Caco-2 (cell line): ENCODE measurements at regions not wholly inside any gene's neighbourhood (a gene's known extent, or its start where the extent isn't known, plus 50 kb on each side); places are given as distances from the start of the nearest gene placed in this dataset.

Source experiments
- BruUV-seq: library from RNA; stranded (reverse); fragments of 400-500 nt; replicated peaks from 2 replicates; lab custom pipeline; 2021; lab: Mats Ljungman, UMichigan
- CTCF ChIA-PET: fragments of 300-600 bp; sonication (Branson Sonifier 250); formaldehyde crosslinking; loops from one replicate; lab custom pipeline; 2022; ENCODE audit warnings: antibody characterized with exemption; lab: Charles Lee
- POLR2A ChIA-PET: fragments of 300-600 bp; sonication (Branson Sonifier 250); formaldehyde crosslinking; loops from one replicate; lab custom pipeline; 2022; ENCODE audit warnings: antibody characterized with exemption; lab: Charles Lee
- DNase-seq, 2 experiments: peaks; one replicate each; pipeline versions ENCODE4 v3.0.0 to v3.0.0-alpha.2; 2020 to 2022
- H3K27me3 ChIP-seq: replicated peaks from 2 replicates; pipeline ENCODE4 v1.6.0; 2011; ENCODE audit warnings: low read length; ENCODE audit not compliant: control insufficient read depth, insufficient read depth
- H3K36me3 ChIP-seq: 2 replicates; pipeline ENCODE4 v1.5.1; 2011; ENCODE audit warnings: low read length; ENCODE audit not compliant: control insufficient read depth, insufficient read depth
- H3K4me1 ChIP-seq: fragments of 250-450 bp; sonication (Bioruptor Pico); 2 replicates; pipeline ENCODE4 v1.5.1; 2020; ENCODE audit warnings: mild to moderate bottlenecking
- H3K4me3 ChIP-seq: 2 replicates; pipeline ENCODE4 v1.5.1; 2011; ENCODE audit warnings: low read depth, mild to moderate bottlenecking, control low read depth, low read length
- H3K9me3 ChIP-seq: fragments of 250-450 bp; sonication (Bioruptor Pico); 2 replicates; pipeline ENCODE4 v1.5.1; 2020; ENCODE audit warnings: mild to moderate bottlenecking, moderate library complexity
- H3K27ac Mint-ChIP-seq: one replicate; pipeline ENCODE4 v1.8.0; 2022; ENCODE audit warnings: mixed read lengths; ENCODE audit not compliant: unreplicated experiment
- H3K27me3 Mint-ChIP-seq: one replicate; pipeline ENCODE4 v1.8.0; 2022; ENCODE audit warnings: mixed read lengths; ENCODE audit not compliant: insufficient read depth, unreplicated experiment
- H3K36me3 Mint-ChIP-seq: one replicate; pipeline ENCODE4 v1.8.0; 2022; ENCODE audit warnings: mild to moderate bottlenecking, mixed read lengths; ENCODE audit not compliant: insufficient read depth, unreplicated experiment
- H3K4me1 Mint-ChIP-seq: one replicate; pipeline ENCODE4 v1.8.0; 2022; ENCODE audit warnings: low read depth, mixed read lengths; ENCODE audit not compliant: unreplicated experiment
- H3K4me3 Mint-ChIP-seq: one replicate; pipeline ENCODE4 v1.8.0; 2022; ENCODE audit warnings: mild to moderate bottlenecking, moderate library complexity, mixed read lengths; ENCODE audit not compliant: unreplicated experiment
- H3K9me3 Mint-ChIP-seq: one replicate; pipeline ENCODE4 v1.8.0; 2022; ENCODE audit warnings: mixed read lengths; ENCODE audit not compliant: unreplicated experiment
- CTCF ChIP-seq, 2 experiments: fragments of 200-600 bp in 1 of 2; IDR thresholded peaks; 1 replicate in 1 of 2; 2 replicates in 1 of 2; pipeline versions ENCODE4 v1.5.1 to v1.8.0; 2011 to 2022; ENCODE audit warnings: antibody characterized with exemption in 1 of 2, control low read depth in 1 of 2, inconsistent platforms in 1 of 2, low read depth in 1 of 2, low read length in 1 of 2, mild to moderate bottlenecking in 1 of 2, moderate library complexity in 1 of 2; ENCODE audit not compliant: insufficient read depth in 1 of 2, severe bottlenecking in 1 of 2, unreplicated experiment in 1 of 2
- intact Hi-C: fragments of 100-400 bp; cut with micrococcal nuclease; formaldehyde crosslinking; loops from one replicate; pipeline ENCODE4 v1.10.0; 2022; ENCODE audit not compliant: unreplicated experiment

- Histone ChIP-seq H3K36me3 (no peaks in the 10 kb centered on the region), H3K27me3 (no peaks in the 10 kb centered on the region), H3K9me3 (no peaks in the 10 kb centered on the region), H3K4me3 (no peak overlapping the region), H3K4me1 (no peaks in the 10 kb centered on the region)
- ChIA-PET CTCF (no interaction called here), POLR2A (no interaction called here)
- no peaks in the 10 kb centered on the region for H3K36me3 Mint-ChIP-seq
- intact Hi-C loops = no loop called here
- no peak for TF ChIP-seq CTCF (IDR thresholded peaks at IDR 0.05; ENCODE audit: insufficient read depth in 1 of 2, low read depth in 1 of 2, low read length in 1 of 2, severe bottlenecking in 1 of 2, unreplicated experiment in 1 of 2)
- DNase-seq = no peak
- H3K27ac Mint-ChIP-seq = no peak overlapping the region
- H3K4me1 Mint-ChIP-seq = no peaks in the 10 kb centered on the region
- no TSS peak for BruUV-seq
- H3K9me3 Mint-ChIP-seq = peaks cover 14% of the 10 kb centered on the region
- no peaks in the 10 kb centered on the region for H3K27me3 Mint-ChIP-seq
- no peak overlapping the region for H3K4me3 Mint-ChIP-seq
Measured at GRCh38 chr2:239589270-239589825, 188.5 kb upstream of the HDAC4 start.

- no peak for TF ChIP-seq CTCF (IDR thresholded peaks at IDR 0.05; ENCODE audit: insufficient read depth in 1 of 2, low read depth in 1 of 2, low read length in 1 of 2, severe bottlenecking in 1 of 2, unreplicated experiment in 1 of 2)
- no peaks in the 10 kb centered on the region for H3K36me3 Mint-ChIP-seq
- CTCF ChIA-PET = no interaction called here
- no peak overlapping the region for H3K4me3 ChIP-seq
- no peaks in the 10 kb centered on the region for H3K4me1 ChIP-seq
- H3K9me3 ChIP-seq = no peaks in the 10 kb centered on the region
- peaks cover 14% of the 10 kb centered on the region for H3K9me3 Mint-ChIP-seq
- BruUV-seq = no TSS peak
- POLR2A ChIA-PET = no interaction called here
- no peaks in the 10 kb centered on the region for H3K27me3 Mint-ChIP-seq
- intact Hi-C loops = no loop called here
- no peaks in the 10 kb centered on the region for H3K36me3 ChIP-seq
- no peak overlapping the region for H3K4me3 Mint-ChIP-seq
- no peaks in the 10 kb centered on the region for H3K4me1 Mint-ChIP-seq
- DNase-seq = no peak
- H3K27me3 ChIP-seq = no peaks in the 10 kb centered on the region
- no peak overlapping the region for H3K27ac Mint-ChIP-seq
Measured at GRCh38 chr2:239588451-239589269, 187.8 kb upstream of the HDAC4 start.

GRCh38 chr2:239587841-239588240 lies 187.0 kb upstream of the HDAC4 start:
- H3K9me3 Mint-ChIP-seq = peaks cover 14% of the 10 kb centered on the region
- ChIA-PET POLR2A (no interaction called here), CTCF (no interaction called here)
- no TSS peak for BruUV-seq
- H3K36me3 ChIP-seq = no peaks in the 10 kb centered on the region
- H3K4me1 Mint-ChIP-seq = no peaks in the 10 kb centered on the region
- TF ChIP-seq CTCF (IDR thresholded peaks at IDR 0.05; ENCODE audit: insufficient read depth in 1 of 2, low read depth in 1 of 2, low read length in 1 of 2, severe bottlenecking in 1 of 2, unreplicated experiment in 1 of 2) = no peak
- H3K36me3 Mint-ChIP-seq = no peaks in the 10 kb centered on the region
- no peak for DNase-seq
- no peaks in the 10 kb centered on the region for H3K4me1 ChIP-seq
- H3K9me3 ChIP-seq = no peaks in the 10 kb centered on the region
- no peaks in the 10 kb centered on the region for H3K27me3 ChIP-seq
- intact Hi-C loops = no loop called here
- no peaks in the 10 kb centered on the region for H3K27me3 Mint-ChIP-seq
- no peak overlapping the region for H3K27ac Mint-ChIP-seq
- H3K4me3 ChIP-seq = no peak overlapping the region
- H3K4me3 Mint-ChIP-seq = no peak overlapping the region
